GM18858 (cell line): ENCODE measurements at regions not wholly inside any gene's neighbourhood (a gene's known extent, or its start where the extent isn't known, plus 50 kb on each side); places are given as distances from the start of the nearest gene placed in this dataset.

Experiments
- ATAC-seq: cut with Tn5 transposase; IDR thresholded peaks from one replicate; pipeline ENCODE4 v1.9.1; 2021; ENCODE audit not compliant: unreplicated experiment

DNA sequence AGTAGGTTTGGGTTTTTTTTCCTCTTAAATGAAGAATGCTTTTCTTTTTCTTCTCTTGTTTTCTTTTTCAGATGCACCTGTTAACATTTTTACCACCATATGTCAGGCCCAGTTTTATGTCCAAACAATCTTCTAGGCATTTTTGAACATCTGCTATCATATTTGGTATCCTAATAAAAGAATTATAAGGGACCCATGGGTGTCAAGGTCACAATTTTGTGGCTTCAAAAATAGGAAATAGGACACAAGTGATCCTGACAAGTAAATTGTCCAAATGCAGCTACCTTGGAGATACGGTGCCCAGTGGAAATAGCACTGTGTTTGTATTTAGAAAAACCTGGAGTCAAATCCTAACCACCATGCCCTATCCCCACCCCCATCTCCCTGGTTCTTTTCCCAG, 270.3 kb downstream of the MZT1 start:
- ATAC-seq = no peak

DNA sequence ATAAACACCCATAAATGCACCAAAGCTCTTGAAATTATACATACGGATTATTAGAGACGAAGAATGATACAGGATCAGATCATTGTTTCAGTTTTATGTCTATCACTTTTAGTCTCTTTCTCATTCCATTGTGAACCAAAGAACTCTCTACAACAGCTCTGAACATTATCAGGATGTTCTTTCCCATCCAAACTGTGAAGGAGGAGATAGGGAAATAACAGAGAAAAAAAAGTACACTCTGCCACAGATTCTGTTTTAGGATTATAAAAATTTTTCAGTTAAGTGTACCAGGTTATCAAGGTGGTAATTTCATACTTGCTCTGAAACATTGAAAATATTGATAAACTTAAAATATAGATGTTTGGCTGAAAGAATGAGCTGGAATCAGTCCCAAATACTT, 270.9 kb downstream of the MZT1 start:
- ATAC-seq = no peak

DNA sequence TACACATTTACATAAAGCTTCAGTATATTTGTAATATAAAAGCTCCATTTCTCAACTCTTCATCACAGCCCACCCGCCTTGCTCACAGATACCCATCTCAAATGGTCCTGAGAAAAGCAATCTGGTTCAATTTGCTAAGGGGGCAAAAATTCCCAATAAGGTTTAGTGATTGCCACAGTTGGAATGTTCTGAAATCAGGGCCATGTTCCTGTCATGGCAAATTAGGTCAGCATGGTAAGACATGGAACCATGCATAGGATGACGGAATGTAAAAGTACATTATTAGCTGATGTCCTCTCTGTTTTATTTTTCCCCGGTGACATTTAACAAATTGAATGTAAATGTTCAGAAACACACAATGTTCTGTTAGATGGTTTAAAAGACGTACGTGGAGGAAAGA, 274.3 kb downstream of the MZT1 start:
- no peak for ATAC-seq

DNA sequence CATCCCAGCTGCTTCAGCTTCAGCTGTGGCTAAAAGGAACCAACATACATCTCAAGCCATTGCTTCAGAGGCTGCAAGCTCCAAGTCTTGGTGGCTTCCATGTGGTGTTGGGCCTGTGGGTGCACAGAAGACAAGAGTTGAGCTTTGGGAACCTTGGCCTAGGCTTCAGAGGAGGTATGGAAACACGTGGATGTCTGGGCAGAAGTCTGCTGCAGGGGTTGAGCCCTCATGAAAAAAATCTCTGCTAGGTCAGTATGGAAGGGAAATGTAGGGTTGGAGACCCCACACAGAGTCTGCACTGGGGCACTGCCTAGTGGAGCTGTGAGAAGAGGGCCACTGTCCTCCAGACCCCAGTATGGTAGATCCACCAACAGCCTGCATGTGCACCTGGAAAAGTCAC, 279.3 kb downstream of the MZT1 start:
- ATAC-seq = no peak

DNA sequence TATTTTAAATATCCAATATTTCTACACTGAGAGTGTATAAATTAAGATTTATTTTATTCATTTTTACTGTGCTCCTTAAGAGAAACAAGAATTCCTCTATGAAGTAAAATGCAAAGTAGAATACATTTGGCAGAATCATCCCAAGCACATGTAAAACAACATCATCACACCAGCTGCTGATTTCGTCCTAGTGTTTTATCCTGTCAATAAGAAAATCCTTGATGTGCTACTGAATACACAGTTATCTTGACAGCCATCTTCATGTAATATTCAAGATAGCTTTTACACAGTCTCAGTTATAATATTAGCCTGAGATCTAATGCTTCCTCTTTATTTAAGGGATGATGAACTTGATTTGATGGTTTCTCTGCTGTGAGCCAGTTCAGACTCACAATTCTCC, 282.4 kb downstream of the MZT1 start:
- ATAC-seq = no peak

DNA sequence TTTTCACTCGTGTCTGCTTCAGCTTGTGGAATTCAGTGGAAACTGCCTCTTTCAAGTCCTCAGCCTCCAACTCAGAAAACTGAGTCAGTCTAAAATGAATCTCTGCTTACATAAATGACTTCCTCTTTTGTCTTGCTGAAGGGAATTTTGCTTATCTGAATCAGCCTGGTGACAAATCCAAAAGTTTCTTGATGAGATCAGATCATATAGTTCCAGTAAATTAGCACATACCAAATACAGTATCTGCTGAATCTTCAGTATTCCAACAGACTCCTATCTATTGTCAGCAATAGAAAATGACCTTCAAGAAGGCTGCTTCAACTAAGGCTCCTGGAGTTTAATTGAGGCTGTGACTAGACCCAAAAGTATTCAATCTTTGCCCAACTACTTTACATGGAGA, 290.0 kb downstream of the MZT1 start:
- no peak for ATAC-seq

DNA sequence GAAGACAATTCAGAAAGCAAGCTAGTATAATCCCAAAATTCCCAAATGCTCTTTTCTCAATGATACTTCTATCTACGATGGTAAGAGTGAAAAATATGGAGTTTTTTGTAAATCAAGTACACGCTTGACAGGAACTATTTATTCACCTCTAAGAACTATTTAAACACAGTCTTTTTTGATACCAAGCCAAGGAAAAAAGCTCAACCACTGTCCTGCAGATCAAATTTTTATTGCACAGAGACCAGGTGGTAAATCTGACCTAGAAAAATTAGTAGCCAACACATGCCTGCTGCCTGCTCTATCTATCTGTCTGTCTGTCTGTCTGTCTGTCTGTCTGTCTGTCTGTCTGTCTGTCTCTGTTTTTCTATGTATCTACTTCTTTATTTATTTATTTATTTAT, 292.2 kb downstream of the MZT1 start:
- ATAC-seq = no peak

DNA sequence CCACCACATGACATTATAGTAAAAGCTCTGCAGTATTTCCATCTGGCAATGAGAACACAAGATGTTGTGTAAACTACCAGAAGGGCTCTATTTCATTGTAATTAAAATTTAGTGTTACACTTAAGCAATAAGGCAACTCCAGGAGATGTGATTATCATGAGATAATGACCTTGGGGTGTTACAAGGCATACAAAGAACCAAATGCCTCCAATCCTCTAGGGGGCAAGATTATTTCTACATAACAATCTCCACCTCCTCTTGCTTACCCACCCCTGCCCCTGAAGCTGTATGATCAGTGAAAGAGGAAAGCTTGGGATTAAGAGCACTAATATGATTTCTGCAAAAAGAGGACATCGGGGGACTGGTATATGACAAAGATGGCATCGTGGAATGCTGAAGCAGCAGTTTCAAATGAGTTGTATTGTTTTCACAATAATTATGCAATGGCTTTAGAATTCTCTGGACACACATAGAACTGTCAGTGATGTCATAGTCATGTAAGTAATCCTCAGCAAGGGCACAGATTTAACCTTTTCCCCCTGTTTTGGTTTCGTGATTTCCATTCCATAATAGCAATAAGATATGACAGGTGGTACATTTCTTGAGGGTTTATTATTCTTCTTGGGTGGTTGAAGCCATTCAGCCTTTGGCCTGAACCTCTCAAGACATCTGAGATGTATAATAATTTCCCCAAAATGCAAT, 295.3 kb downstream of the MZT1 start:
- no peak for ATAC-seq

DNA sequence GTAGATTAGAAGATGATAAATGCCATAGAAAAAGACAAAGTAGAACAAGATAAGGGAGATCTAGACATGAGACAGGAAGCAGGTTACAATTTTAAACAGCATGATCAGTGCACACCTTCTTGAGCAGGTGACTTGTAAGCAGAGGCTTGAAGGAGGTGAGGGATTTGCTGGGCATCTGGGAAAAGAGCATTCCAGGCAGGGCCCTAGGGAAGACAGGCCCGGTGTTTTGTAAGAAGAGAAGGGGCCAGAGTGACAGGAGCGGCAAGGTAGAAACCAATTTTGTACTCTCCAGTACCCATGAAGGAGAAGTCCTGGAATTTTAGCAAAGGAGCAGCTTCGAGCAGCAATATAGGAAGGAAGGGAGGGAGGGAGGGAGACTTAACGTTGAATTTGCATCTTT, 296.5 kb downstream of the MZT1 start:
- no peak for ATAC-seq

DNA sequence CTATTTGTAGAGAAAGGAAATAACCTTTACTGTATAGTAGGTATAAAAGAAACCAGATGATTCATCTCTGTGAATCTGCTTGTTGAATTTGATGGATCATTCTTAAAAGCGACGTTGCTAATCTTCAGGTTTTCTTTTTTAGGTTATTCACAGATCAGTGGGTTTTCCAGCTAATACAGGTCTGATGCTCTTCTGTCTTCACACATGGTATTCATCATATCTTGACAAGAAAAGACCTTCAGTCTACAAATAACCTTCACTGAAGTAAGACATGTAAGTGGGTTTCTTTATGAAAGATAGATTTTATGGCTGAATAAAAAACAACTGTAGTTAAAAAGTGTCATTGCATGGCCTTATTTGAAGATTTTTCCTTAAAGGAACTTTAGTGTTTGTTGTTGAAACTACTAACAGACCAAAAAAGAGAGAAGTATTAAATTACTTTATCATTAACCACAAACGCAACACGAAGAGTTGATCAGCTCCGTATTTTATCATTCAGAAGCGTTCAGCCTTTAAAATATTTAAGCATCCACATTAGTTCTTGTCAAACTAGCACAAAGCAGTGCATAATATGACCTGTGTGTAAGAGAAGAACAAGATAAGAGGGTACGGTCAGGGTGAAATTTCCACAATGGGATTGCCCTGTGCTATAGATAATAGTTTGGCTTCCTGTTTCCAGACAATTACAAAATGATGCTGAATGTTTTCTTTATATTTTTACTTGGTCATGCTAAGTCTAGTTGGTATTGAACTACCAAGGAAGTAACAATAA, 299.5 kb downstream of the MZT1 start:
- ATAC-seq = no peak

DNA sequence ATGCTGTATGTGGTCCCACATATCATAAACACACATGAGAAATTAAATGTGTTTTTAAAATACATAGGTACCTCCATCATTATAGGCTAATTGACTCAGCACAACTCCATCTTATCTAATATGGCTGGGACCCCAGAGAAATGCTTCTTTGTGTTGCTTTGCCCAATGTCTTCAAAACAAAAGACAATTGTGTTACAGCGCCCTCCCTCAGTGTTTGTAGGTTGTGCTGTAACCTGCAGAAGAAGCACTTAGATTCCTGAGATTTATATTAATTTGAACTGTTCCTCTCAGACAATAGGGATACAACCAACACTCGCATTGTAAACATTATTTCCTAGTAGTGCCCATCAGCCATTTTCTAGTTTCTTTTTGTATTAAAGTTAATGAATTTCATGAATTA, 303.4 kb downstream of the MZT1 start:
- ATAC-seq = no peak

DNA sequence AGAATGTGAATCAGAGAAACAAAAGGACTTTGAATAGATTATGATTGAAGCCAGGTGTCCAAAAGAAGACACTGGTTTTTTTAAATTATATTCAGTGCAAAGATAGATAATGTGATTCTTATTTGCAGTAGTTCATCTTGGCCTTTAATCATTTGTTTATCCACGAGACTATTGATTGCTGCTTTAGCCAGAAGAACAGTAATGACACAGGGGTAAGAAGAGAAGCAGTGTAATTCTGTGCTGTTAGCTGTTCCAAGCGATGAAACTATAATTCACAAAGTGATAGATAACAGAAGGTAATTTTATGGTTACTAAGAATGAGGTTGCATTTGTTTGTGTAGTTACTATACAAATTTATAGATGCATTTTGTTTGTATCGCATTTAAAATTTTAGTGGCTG, 311.6 kb downstream of the MZT1 start:
- no peak for ATAC-seq

DNA sequence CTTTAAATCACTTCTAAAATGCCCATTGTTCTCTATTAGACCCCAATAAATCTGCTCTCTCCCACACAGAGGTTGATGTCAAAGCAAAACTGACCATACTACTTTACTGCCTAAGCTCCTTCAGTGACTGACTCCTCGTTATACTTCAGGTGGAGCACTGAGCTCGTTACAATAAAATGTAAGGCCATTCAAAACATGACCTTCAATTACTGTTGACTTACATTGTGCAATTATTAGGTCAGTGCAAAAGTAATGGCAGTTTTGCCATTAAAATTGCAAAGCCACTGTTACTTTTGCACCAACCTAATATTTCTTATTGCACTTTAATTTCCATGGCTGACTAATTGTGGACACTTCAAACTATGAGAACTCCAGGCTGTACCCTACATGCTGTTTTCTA, 314.9 kb downstream of the MZT1 start:
- no peak for ATAC-seq

DNA sequence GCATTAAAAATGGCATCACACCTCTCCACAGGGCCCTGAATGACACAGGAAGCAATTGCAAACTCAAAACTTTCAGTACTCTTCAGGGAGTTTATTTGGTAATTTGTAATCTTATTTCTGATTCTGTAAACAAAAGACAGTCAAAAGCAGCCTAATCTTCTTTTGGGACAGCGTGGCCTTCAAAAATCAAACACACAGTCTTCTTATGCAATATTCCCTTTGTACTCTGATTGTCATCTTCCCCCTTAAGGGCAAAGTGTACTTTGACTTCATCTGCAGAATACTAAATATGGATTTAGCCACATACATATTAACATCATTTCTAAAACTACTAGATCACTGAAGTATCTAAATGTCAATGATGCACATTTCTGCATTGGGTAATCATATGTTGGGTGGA, 322.0 kb downstream of the MZT1 start:
- ATAC-seq = no peak

DNA sequence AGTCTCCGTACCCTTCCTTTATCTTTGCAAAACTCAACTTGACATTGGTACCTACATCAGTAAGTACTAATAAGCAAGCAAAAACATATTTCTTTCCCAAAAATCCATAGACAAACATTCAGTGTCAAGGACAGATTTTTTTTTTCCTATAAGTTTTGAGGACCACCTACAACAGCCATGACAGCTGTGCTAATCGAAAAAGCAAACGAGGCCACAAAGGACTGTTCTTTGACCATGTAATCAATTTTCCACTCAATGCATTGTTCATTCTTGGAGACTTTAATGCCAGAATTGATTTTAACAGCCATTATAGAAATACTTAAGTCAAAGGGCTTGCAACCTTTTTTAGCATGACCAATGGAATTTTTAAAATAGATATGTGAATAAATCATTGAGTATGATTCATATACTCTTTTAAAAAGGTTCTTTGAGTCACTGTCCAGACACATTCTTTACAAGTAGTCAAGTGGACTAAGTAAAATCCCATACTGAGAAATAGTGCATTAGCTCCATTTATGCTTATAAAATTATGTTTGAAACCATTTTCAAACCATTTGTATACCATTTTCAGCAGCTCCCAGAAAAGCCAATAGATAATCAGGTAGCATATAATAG, 323.9 kb downstream of the MZT1 start:
- no peak for ATAC-seq

DNA sequence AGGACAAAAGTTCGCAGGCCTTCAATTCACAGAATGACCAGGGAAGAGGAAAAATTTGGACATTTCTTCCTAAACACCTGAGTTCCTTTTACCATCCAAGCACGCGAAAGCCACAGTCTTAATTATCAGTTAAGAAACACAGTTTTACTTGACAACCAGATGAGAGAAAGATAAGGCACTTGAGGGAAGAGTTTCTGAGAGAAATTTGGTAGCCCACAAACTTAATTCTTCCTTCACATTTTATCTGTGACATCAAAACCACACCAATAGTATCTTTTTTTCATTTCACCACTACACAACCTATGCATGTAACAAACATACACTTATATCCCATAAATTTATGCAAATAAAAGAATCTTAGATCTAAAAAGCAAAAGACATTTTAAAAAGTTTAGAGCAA, 326.6 kb downstream of the MZT1 start:
- ATAC-seq = no peak

DNA sequence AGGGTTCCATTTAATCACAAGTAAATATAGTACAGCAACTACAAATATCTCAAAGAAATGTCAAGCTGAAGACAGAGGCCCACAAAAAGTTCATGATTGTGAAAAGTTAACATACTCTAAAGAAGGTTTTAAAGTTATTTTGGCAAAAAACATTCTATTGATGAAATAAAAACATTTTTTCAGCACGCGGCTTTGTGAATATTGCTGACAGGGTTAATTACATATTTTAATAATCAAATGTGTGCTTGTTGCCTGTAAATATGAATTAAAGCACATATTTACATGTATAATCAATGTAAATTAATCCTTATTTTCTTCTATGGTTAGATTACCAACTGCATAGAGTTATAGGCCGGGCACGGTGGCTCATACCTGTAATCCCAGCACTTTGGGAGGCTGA, 328.1 kb downstream of the MZT1 start:
- no peak for ATAC-seq

DNA sequence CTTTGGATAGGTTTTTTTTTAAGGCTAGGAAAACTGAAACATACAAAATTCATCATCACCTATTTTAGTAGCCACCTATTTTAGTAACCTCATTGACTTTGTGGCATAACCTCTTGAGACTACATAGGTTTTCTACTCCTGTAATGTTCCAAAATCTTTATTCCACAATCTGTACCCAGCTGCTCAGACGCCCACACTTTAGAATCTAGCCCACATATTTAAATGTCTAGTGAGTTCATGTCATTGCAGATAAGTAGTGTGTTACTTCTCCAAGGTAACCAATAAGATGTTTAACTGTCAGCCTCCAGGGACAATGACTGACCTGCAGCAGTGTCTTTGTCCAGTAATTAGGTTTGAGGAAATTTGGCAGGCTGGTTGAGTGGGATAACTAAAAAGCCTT, 330.2 kb downstream of the MZT1 start:
- ATAC-seq = no peak

DNA sequence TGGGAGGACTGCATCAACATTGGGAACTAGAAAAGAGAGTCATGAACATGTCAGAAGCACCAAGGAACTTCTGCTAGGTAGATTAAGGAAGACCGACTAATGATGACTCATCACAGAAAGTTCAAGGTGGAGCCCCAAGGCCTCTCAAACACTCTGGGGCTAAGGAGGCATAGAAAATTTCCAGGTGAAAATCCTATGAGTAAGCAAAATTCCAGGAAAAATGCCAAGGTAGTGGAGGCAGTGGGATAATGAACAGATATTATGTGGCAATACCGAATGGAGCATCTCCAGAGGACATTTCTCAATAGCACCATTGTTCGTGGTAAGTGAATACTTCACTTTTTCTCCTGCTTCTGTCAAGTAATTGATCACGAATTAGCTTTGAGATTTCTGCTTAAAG, 336.5 kb downstream of the MZT1 start:
- no peak for ATAC-seq

DNA sequence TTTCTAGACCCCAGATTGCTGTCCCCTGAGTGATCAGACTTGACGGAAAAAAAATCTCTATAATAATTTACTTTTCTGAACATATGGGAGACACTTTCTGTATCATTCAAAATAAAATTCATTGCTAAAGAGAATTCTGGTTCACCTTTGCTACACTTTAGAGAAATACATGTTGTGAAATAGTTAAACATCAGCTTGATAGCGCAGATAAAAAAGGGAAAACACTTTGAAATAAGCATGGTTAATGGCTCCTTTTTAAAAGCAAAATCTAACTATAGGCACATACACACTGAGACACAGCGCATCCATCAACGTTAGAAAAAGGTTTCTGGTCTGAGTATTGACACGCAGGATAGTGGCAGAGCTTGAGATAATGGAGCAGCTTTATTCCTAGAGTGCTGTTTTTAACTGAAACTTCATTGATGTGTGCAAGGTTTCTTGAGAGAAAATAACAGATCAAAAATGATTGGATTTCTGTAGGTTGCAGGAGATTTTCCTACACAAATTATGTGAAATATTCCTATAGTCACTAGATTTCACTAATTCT, 341.2 kb downstream of the MZT1 start:
- no peak for ATAC-seq

DNA sequence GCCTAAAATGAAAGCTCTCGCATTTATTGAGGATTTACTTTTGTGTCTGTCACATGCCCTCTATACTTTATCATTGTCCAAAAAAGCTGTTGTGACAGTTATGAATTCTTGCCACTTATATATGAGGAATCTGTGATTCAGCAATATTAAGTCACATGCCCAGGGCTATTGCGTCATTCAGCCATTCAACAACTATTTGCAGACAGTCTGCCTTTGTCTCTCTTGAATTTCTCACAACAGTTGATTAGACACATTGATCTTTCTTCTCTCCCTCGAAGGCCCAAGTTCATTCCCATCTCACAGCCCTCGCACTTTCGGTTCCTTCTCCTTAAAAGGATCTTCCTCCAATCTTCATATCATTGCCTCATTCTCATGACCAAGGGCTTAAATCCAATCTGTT, 342.6 kb downstream of the MZT1 start:
- ATAC-seq = no peak

DNA sequence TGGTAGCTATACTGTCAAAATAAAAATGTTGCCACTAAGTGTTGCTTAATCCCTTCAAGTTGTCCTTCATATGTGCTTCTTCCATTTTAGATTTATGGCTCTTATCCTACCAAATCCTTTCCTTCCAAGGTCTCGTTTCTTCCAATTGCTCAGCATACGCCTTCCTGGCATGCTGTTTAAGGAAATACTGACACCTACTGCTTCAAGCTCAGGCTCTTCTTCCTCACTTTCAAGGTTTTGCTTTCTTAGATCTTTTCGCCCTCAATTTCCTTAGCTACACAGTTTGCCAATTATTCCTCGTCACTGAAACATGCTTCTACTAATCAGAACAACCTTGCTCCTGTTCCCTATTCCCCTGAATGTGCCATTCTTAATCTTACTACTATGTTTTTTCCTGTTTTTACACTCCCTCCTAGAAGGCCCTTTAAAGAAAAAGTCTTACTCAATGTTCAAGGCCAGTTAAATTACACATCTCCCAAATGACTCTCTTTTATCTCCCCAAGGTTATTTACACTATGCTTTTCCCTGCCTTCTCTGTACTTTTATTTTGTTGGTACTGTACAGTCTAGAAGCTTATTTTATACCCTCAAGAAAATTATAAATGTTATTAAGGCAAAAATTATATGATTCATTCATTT, 343.1 kb downstream of the MZT1 start:
- no peak for ATAC-seq
